ENCODE measurements at regions not wholly inside any gene's neighbourhood (a gene's known extent, or its start where the extent isn't known, plus 50 kb on each side); places are given as distances from the start of the nearest gene placed in this dataset.

- TF ChIP-seq AFF4 (CRISPR knock-in tag; IDR thresholded peaks at IDR 0.05; ENCODE audit: borderline replicate concordance), result no peak
- no peak for TF ChIP-seq ZBTB43 (CRISPR knock-in tag; IDR thresholded peaks at IDR 0.05)
- TF ChIP-seq SOX15 (CRISPR knock-in tag; IDR thresholded peaks at IDR 0.05), result no peak
- TF ChIP-seq CTCF (IDR thresholded peaks at IDR 0.05), result no peak
- TF ChIP-seq ETV6 (CRISPR knock-in tag; IDR thresholded peaks at IDR 0.05), result no peak
- no peak for TF ChIP-seq ZNF423 (CRISPR knock-in tag; IDR thresholded peaks at IDR 0.05)
- TF ChIP-seq OVOL2 (CRISPR knock-in tag; IDR thresholded peaks at IDR 0.05; ENCODE audit: borderline replicate concordance), result no peak
Observed at GRCh38 chr10:3010816-3011460, 56.4 kb upstream of the PFKP start (continued).

- CTCF ChIA-PET, result interaction anchor here (0.6 to 2.1 kb wide), 7 partner anchors 9 to 82 kb away, joined by 3 to 8 read pairs (median 3); no protein-coding TSS in a partner anchor
- H3K4me1 Mint-ChIP-seq, result peaks cover 6% of the 10 kb centered on the region
- peaks cover 7% of the 10 kb centered on the region for H3K27me3 Mint-ChIP-seq (ENCODE audit: low read depth)
- POLR2A ChIA-PET, result no interaction called here
- DNase-seq (ENCODE audit: low spot score) (no peak), ATAC-seq (peak; percentile 68)
- TF ChIP-seq ATF1 (CRISPR knock-in tag; IDR thresholded peaks at IDR 0.05), result no peak
- no peak for TF ChIP-seq ZBTB21 (CRISPR knock-in tag; IDR thresholded peaks at IDR 0.05; ENCODE audit: borderline replicate concordance)
- TF ChIP-seq GABPB1 (CRISPR knock-in tag; IDR thresholded peaks at IDR 0.05), result no peak
- TF ChIP-seq GTF2I (CRISPR knock-in tag; conservative IDR thresholded peaks at IDR 0.05), result no peak
- no peak for TF ChIP-seq TEAD1 (CRISPR knock-in tag; IDR thresholded peaks at IDR 0.05)
- TF ChIP-seq ZNF532 (CRISPR knock-in tag; IDR thresholded peaks at IDR 0.05; ENCODE audit: borderline replicate concordance), result no peak
- no peak for TF ChIP-seq RELA (CRISPR knock-in tag; IDR thresholded peaks at IDR 0.05; ENCODE audit: borderline replicate concordance)
- TF ChIP-seq USF1 (CRISPR knock-in tag; IDR thresholded peaks at IDR 0.05), result no peak
- no peak for TF ChIP-seq FOXJ3 (CRISPR knock-in tag; IDR thresholded peaks at IDR 0.05; ENCODE audit: borderline replicate concordance)
- H3K4me3 Mint-ChIP-seq, result no peak overlapping the region
- H3K27ac Mint-ChIP-seq, result no peak overlapping the region
- no peaks in the 10 kb centered on the region for H3K36me3 Mint-ChIP-seq
- H3K9me3 Mint-ChIP-seq, result peaks cover 19% of the 10 kb centered on the region
Observed at GRCh38 chr10:3010334-3010733, 57.0 kb upstream of the PFKP start.
